ENCODE measurements at regions not wholly inside any gene's neighbourhood (a gene's known extent, or its start where the extent isn't known, plus 50 kb on each side); places are given as distances from the start of the nearest gene placed in this dataset.

DNA sequence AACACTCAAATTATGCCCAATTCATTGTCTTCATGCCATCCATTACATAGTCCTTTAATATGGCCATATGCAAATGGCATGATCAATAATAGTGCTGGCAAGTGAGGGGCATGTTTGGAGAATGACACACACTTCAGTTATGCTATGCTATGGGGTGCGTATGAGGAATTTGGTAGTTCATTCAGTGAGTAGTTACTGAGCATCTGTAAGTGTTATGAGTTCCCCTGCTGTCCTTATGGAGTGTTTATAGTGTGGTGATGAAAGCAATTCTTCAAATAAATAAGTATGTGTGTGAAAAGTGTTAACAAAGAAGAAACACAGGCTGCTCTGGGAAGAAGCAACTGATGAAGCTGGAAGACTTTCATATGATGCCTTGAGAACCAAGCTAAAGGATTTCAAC lies 383.7 kb upstream of the SLC14A2 start:
- no peak for DNase-seq

DNA sequence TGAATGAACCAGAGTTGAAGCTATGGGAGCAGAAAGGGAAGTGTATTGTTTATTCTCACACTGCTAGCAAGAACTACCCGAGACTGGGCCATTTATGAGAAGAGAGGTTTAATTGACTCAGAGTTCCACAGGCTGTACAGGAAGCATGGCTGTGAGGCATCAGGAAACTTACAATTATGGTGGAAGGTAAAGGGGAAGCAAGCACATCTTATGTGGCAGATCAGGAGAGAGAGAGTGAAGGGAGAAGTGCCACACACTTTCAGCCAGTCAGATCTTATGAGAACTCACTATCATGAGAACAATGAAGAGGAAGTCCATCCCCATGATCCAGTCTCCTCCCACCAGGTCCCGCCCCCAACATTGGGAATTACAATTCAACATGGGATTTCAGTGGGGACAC lies 383.2 kb upstream of the SLC14A2 start:
- DNase-seq = no peak

DNA sequence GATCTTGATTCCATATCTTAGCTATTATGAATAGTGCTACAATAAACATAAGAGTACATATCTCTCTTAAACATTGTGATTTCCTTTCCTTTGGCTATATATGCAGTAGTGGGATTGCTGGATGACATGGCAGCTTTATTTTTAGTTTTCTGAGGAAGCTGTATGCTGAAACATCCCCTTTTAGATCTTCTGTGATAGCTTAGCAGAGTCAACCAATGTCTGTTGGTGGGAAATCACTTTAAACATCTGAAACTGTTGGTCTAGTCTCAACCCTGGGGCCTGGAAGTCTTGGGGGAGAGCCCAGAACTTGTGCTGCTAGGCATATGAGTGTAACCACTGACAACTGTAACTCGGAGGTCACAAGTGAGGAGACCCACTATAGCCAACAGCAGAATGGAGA lies 378.6 kb upstream of the SLC14A2 start:
- DNase-seq = no peak

DNA sequence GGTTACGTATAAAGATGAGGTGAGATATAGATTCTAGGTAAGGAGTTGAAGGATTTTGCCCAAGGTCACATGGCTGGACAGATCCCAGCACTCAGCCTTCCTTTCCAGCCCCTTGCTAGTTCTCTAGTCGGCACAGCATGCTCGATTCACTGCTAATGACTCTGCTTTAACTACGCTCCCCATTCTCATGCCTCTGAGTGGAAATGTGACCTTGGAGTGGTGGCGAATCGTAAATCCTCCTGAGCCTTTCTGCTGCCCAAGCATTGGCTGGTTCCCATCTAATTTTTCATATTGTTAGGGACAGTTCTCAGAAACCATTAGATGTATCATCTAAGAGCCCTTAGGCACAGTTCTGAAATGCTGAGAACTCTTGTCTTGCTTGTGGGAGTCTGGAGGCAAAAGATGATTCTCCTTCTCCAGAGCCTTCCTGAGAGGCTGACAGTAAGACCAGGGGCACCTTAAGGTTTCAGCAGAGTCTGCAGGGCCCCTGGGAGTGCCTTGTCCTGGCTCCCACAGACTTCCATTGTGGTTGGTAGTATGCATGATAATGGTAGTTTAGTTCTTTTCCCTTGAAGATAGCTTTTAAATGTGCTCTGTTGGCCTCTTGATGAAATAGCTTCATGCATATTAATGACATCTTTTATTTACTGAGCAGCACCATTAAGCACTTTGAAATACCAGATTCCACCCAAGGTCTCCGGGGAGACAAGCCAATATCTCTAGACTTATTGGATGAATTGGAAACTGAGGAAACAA lies 377.8 kb upstream of the SLC14A2 start:
- no peak for DNase-seq

DNA sequence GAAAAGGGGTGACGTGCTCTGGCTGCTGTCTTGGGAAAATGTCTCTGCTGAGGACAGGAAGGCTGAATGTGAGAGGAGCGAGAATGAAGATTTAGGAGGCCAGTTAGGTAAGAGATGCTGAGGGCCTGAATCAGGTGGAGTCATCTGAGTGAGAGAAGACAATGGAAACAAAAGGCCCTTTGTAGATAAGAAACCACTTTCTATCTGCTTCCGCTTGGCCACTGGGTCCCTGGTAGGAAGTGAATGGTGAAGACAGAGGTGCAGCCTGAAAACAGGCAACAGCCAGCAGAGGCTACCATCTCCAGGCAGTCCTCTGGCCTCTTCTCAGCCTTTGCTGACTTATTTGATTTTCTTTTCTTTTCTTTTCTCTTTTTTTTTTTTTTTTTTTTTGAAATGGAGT lies 374.0 kb upstream of the SLC14A2 start:
- no peak for DNase-seq

DNA sequence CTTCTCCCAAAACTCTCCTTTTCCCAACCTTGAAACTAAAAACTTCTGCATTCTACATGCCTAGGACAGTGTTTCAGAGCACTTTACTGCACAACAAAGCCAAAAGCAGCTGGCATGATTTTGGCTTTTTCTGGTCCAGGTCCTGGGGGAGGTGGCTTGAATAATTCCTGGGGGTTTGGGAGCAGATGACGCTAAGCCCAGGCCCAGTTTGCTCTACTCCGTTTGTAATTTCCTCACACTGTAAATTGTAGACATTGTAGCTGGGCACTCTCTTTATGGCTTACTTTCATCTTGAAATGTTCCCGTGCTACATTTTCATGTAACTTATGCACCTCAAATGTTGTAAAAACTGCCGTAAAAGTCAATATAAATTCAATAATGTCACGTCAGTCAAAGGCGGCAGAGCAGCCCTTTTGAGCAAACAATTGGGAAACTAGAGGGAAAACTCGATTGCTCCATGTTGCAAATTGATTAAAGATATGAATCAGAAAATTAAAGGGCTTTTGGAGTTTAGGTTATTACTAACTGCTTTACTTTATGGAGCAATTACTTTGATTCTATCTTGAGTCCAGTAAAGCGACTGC lies 373.2 kb upstream of the SLC14A2 start:
- no peak for DNase-seq

DNA sequence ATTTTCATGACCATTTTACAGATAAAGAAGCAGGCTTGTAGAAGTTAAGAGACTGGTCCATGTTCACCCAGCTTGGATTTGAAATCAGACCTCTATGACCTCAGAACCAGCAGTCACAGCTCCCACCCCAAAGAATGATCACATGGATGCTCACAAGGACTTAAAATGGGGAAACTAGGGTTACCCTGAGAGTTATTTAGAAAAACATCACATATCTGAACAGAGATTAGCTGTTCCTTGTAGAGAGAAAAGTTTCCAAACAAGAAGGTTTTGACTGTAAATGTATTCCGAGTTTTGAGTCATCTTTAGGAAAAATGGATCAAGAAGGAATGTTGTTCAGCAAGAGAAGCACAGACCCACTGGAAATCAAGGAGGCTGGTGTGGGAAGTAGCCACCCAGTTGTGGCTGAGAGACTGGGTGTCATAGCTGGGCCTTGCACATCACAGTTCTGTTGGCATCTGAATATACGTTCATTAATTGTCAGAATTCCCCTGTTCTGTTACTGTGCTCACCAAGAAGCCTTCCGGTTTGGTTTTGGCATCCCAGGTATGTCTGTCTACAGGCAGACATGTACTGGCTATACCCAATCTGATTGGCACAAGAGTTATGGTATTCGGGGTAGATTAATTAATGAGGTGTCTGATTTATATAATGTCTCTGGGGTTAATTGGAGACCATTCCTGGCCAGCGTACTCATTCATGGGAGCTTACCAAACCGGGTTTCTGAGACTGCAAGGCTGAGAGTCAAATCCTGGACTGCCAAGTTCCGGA lies 371.8 kb upstream of the SLC14A2 start:
- DNase-seq = no peak

DNA sequence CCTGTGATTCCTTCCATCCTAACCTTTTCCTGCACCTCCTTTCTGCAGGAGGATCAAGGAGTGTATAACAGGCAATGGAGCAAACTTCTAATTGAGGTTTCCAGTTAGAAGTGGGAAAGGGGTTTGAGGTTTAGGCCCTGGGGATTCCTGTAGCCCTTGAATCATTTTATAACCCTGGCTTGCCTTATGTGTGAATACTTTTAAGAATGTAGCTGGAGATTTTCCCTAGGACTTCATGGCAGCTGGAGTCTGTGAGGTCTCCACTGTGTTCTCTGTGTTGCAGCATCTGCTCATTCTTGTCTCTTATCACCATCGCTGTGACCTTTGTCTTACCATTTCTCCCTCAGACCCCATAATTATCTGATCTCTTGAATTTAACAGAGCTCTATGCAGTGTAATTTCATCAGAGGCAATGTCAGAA lies 370.2 kb upstream of the SLC14A2 start:
- no peak for DNase-seq

DNA sequence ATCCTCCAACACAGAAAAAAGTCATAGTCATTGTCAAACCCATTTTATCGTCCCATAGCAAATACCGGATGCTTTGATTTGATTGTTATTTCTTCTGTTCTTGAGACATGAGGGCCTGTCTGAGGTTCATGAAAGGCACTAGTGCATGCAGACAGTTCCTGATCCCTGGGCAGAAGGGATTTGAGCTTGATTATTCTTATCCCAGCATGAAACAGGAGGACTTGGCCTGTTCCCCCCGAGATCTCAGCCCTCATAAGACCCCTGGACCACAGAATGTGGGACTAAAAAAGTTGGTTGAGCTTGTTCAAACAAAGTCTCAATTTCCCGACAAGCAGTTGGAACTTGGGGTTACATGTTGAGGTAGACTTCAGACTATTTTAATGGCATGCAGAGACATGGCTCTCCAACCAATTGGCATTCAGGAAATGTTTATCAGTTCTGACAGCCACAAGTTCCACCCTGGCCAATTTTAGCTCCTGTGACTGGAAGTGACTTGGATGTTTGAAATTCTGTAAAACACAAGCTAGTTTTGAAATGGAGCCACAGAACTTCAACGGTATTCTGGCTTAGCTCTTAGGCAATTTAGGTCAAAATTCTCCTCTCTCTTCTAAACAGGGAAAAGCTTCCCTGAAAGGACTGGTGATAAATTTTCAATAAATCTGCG lies 366.9 kb upstream of the SLC14A2 start:
- DNase-seq = peak; percentile 10

DNA sequence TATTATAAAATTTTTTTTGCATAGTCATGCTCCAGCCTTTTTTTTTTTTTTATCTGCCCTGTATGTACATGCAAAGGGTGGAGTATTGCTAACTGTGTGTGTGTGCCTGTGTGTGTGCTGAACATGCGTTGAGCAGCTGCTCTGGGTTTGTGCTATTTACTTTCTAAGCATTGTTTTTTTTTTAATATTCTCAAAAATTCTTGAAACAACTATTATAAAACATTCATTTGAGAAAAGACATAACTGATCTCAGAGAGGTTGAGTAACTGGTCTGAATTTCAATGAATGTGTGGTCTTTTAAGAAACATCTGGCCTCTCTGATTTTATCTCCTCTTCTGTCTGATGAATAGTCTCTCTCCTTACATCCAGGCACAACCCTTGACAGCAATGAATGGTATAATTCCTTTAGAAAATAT lies 366.0 kb upstream of the SLC14A2 start:
- DNase-seq = no peak

DNA sequence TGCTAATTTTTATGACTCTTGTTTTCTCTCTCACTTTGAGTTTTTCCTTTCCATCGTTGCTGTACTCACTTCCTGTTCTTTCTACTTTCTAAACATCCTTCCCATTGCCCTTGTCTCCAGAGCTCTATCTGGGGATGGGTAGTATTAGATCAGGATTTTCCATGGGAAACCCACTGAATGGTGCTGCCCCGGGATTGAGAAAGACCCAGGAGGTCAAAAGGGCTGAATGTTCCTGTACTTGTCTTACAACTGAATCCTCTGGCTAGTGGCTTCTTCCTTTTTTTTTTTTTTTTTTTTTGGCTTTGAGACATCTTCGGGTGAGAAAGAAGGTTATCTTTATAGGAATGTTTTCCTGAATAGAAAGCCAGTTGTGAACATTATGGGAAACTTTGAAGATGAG lies 364.8 kb upstream of the SLC14A2 start:
- DNase-seq = no peak

DNA sequence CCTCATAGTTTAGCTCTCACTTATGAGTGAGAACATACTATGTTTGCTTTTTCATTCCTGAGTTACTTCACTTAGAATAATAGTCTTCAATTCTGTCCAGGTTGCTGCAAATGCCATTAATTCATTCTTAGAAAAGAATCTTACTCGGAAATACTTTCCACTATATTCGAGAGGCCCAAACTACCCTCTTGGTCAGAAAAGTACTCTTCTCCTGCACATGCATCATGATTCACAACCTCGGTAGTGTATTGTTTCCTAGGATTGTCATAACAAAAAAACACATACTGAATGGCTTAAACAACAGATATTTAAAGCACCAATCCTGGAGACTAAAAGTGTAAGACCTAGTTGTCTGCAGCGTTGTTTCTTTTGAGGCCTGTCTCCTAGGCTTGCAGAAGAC lies 364.0 kb upstream of the SLC14A2 start:
- no peak for DNase-seq

DNA sequence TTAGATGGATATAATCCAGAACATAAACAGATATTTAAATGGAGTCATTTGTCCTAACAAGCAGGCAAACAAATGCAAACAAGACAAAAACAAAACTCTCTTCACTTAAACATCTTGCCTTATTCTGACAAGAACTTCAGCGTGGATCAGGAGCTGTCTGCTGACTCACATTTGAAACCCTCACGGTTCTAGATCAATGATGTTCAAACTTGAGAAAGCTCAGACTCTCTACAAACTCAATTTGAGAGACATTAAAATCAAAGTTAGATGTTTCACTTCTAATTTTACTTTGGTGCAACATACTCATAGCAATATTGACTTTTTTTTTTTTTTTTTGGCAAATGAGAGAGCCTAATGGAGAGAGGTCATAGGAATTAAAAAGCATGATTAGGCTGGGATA lies 362.8 kb upstream of the SLC14A2 start:
- DNase-seq = no peak

DNA sequence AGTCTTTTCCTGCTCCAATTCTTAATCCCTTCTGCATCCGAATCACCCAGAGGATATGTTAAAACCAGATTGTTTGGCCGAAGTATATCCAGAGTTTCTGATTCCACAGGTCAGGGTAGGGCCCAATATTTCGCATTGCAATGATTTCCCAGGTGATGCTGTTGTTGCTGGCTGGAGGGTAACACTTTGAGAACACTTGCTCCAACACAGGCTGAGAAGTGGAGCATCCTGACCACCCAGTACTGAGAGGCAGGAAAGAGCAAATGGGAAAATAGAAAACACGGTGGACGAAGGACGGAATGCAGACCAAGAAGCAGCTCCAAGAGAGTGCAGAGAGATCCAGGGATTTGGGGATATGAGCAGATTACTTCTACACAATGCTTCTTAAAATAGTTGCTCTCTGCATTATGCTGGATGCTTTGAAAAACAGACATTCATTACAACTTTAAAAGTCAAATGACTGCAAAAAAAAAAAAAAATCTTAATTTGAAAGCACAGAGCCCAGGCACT lies 362.2 kb upstream of the SLC14A2 start:
- DNase-seq = no peak

DNA sequence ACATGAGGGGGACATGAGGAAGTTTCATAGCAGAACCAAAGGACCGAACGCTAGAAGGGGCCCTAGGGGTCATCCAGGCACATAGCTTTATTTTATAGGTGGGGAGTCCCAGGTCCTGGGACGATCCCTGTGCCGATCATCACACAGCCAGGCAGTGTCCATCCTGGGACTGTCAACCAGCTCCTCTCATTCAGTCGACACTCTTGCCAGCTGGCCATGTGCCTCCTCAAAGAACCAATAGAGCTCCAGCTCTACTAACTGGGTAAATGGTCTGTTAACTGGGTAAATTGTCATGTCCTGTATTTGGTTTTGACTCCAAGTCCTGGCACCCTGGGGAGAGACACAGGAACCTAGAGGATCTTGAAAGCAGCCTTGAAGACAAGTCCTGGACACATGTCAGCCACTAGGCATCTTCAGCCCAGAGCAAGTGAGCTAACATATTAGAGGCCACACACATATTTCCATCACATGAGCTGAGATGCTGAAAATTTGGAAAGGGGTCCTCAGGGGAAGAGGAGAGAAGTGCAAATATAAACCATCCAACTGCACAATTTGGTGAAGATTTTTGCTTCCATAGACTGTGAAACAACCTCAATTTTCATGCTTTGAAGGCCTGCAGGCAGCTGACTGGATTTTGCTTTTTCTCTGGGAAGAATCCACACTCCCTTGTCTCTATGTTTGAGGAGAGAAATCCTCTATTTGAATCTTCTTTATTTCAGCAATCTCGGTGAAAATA lies 361.1 kb upstream of the SLC14A2 start:
- no peak for DNase-seq

DNA sequence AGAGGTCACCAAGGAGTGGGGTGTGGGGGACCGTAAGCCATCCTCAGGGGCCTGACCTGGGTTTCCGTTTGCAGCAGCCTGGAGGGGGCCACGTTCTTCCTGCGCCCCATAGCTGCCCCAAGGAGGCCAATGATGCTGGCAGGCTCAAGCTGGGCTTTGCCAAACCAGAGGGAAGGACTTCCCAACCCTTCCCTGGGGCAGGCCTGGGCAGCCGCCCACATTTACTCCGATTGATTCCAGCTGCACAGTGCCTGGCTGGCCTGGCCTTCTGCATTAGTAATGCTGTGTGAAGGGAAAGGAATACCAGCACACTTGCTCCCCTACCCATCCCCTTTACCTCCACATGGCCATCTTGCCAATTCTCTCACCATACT lies 360.6 kb upstream of the SLC14A2 start:
- DNase-seq = no peak

DNA sequence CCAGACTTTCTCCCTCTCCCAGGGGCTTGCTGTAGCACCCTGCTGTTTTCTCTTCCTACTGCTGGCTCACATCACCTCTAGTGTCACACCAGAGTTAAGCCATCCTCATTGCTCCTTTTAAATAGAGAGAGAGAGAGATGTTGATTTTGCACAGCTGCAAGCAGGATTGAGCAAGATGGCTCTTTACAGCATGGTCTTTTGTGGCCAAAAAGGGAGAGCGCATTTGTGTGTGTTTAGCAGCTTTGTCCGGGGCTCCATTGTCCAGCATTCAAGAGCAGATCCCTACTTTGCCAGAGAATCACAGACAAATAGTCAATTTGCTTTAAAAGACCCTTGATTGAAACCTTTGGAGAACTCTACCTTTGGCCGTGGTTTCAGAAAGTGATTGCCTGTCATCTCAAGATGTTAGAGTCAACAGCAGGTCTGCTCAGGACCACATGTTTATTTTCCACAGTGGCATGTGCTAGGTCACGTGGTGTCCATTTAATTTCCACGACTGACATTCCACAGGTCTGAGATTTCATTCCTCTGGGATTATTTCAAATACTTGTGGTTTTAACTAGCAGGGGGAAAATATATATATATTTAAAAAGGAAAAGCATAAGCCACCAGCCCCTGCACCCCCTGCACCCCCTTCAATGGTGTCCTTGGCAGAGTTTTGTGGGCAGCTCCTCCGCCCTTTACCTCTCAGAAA lies 359.9 kb upstream of the SLC14A2 start:
- DNase-seq = no peak

DNA sequence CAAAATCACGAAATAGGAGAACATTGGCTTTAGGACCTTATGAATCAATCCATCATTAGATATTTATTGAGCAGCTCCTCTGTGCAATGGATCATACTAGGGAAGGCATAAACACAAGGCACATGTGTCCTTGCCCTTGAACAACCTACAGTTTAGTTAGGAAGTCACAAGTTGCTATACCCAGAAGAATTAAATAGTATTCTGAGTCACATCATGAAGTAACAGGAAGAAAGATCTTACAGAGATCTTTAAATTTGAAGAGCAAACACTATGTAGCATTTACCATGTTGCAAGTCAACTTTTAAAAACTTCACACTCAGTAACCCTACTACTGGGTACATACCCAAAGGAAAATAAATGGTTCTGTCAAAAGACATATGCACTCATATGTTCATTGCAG lies 355.2 kb upstream of the SLC14A2 start:
- DNase-seq = no peak

DNA sequence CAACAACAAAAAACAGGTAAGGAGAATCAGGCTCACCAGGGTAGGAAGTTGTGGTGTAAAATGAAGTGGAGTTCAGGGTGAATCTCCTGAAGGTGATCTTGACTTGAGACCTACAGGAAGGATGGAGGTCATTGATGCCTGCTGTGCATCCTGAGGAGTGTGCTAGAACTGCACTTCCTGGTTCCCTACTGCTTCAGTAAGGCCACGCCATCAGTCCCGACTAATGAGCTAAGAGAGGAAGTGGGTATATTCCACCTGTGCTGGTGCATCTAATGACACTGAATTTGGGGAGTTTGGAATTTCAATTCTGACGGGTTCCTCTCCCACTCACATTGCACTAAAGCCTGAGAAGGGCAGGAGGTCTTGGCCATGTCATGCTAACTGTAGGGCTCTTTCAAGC lies 349.3 kb upstream of the SLC14A2 start:
- no peak for DNase-seq

DNA sequence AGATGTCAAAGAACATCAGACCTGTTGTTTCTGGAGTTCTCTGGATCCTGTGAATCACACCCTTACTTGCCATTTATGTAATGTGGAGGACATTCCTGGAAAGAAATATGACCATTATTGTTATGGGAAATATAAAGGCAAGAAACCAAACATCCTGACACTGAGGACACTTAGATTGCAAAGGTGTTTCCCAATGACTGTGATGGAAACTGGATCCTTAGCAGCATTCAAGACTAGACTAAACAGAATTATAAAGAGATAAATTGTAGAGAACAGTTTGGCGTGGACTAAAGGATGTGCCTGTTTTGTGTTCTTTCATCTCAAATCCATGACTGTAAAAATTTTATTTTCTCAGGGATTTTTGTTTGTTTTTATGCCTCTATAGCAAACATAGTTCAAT lies 347.7 kb upstream of the SLC14A2 start:
- no peak for DNase-seq

DNA sequence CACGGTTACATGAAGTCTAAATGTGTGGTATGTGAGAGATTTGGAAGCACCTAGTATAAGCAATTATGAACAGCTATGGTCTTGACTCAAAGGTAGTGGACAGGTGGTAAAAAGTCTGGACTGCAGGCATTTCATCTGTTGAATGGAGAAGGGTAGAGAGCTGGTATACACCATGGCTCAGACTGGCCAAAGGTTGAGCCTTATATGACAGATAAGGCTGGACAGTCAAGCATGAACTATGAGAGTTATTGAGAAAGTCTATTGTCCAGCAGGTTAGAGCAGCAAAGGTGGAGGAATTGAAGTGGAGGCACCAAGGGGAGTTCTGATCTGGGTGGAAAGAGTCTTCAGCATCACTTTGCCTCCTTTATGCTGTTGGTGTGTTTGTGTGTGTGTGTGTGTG lies 346.7 kb upstream of the SLC14A2 start:
- DNase-seq = no peak

DNA sequence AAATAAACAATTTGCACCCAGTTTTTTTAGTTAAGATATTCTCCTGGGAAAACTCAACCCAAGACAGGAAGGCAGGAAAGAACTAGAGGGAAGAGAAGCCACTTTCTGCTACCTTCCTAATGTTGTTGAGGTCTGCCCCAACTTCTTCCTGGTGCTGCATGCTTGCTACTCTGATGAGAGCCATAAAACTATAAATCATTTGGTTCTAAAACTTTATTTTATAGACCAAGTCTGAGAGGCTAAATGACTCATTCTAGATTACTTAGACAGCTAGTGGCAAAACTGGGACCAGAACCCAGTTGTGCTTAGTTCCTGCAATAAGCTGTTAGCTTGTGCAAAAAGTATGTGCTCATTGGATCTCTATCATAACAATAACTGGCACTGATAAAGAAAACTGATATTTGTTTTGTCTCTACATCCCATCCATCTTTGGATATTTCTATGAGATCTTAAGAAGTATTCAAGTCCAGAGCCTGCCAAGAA lies 344.9 kb upstream of the SLC14A2 start:
- no peak for DNase-seq
